ENCODE measurements at regions not wholly inside any gene's neighbourhood (a gene's known extent, or its start where the extent isn't known, plus 50 kb on each side); places are given as distances from the start of the nearest gene placed in this dataset.

GRCh38 chr12:23230899-23231298 lies 605.9 kb downstream of the ETNK1 start:
- H2AFZ ChIP-seq (ENCODE audit: low read length): no peak overlapping the region
- no peaks in the 10 kb centered on the region for H3K36me3 ChIP-seq (ENCODE audit: insufficient read depth, low read length)
- no peaks in the 10 kb centered on the region for H4K20me1 ChIP-seq (ENCODE audit: insufficient read depth, low read length, poor library complexity, severe bottlenecking)
- TF ChIP-seq EZH2phosphoT487 (IDR thresholded peaks at IDR 0.05; ENCODE audit: borderline replicate concordance): no peak
- no peak for TF ChIP-seq CTCF (conservative IDR thresholded peaks at IDR 0.05; ENCODE audit: low read length)
- no peaks in the 10 kb centered on the region for H3K79me2 ChIP-seq (ENCODE audit: insufficient read depth, low read length)
- no peaks in the 10 kb centered on the region for H3F3A ChIP-seq (ENCODE audit: low read depth)
- no peaks in the 10 kb centered on the region for H3K9me2 ChIP-seq (replicated peaks; ENCODE audit: low read depth, low read length)
- H3K4me3 ChIP-seq (ENCODE audit: low read length, poor library complexity, severe bottlenecking): no peak overlapping the region
- no peaks in the 10 kb centered on the region for H3K9me3 ChIP-seq (ENCODE audit: insufficient read depth, low read depth, low read length)
- H3K27me3 ChIP-seq (ENCODE audit: insufficient read depth, low read length, poor library complexity, severe bottlenecking): no peaks in the 10 kb centered on the region
- no peaks in the 10 kb centered on the region for H3K4me1 ChIP-seq (ENCODE audit: insufficient read depth, low read length, poor library complexity, severe bottlenecking)
- no peak overlapping the region for H3K4me2 ChIP-seq (ENCODE audit: low read depth, low read length, poor library complexity, severe bottlenecking)
- H3K9ac ChIP-seq (ENCODE audit: low read depth, low read length, poor library complexity, severe bottlenecking): no peak overlapping the region

GRCh38 chr12:23236066-23236780 lies 611.3 kb downstream of the ETNK1 start:
- Histone ChIP-seq H3K4me1 (ENCODE audit: insufficient read depth, low read length, poor library complexity, severe bottlenecking) (no peaks in the 10 kb centered on the region), H3K4me3 (ENCODE audit: low read length, poor library complexity, severe bottlenecking) (no peak overlapping the region), H3K9me2 (replicated peaks; ENCODE audit: low read depth, low read length) (no peaks in the 10 kb centered on the region), H3K4me2 (ENCODE audit: low read depth, low read length, poor library complexity, severe bottlenecking) (no peak overlapping the region), H3K36me3 (ENCODE audit: insufficient read depth, low read length) (no peaks in the 10 kb centered on the region), H3K27me3 (ENCODE audit: insufficient read depth, low read length, poor library complexity, severe bottlenecking) (no peaks in the 10 kb centered on the region), H3K79me2 (ENCODE audit: insufficient read depth, low read length) (no peaks in the 10 kb centered on the region), H3K9me3 (ENCODE audit: insufficient read depth, low read depth, low read length) (no peaks in the 10 kb centered on the region), H3F3A (ENCODE audit: low read depth) (no peaks in the 10 kb centered on the region), H2AFZ (ENCODE audit: low read length) (0 out of 2 replicates have a peak overlapping the region, but pooled peaks have one; percentile 3), H4K20me1 (ENCODE audit: insufficient read depth, low read length, poor library complexity, severe bottlenecking) (no peaks in the 10 kb centered on the region), H3K9ac (ENCODE audit: low read depth, low read length, poor library complexity, severe bottlenecking) (no peak overlapping the region)
- no peak for TF ChIP-seq CTCF (conservative IDR thresholded peaks at IDR 0.05; ENCODE audit: low read length)
- TF ChIP-seq EZH2phosphoT487 (IDR thresholded peaks at IDR 0.05; ENCODE audit: borderline replicate concordance): no peak

- no peaks in the 10 kb centered on the region for H3K9me2 ChIP-seq (replicated peaks; ENCODE audit: low read depth, low read length)
- no peak overlapping the region for H3K4me3 ChIP-seq (ENCODE audit: low read length, poor library complexity, severe bottlenecking)
- no peaks in the 10 kb centered on the region for H3F3A ChIP-seq (ENCODE audit: low read depth)
- no peaks in the 10 kb centered on the region for H3K4me1 ChIP-seq (ENCODE audit: insufficient read depth, low read length, poor library complexity, severe bottlenecking)
- H3K79me2 ChIP-seq (ENCODE audit: insufficient read depth, low read length): no peaks in the 10 kb centered on the region
- no peak overlapping the region for H2AFZ ChIP-seq (ENCODE audit: low read length)
- no peaks in the 10 kb centered on the region for H3K9me3 ChIP-seq (ENCODE audit: insufficient read depth, low read depth, low read length)
- H3K4me2 ChIP-seq (ENCODE audit: low read depth, low read length, poor library complexity, severe bottlenecking): no peak overlapping the region
- TF ChIP-seq CTCF (conservative IDR thresholded peaks at IDR 0.05; ENCODE audit: low read length): no peak
- TF ChIP-seq EZH2phosphoT487 (IDR thresholded peaks at IDR 0.05; ENCODE audit: borderline replicate concordance): no peak
- no peaks in the 10 kb centered on the region for H4K20me1 ChIP-seq (ENCODE audit: insufficient read depth, low read length, poor library complexity, severe bottlenecking)
- H3K27me3 ChIP-seq (ENCODE audit: insufficient read depth, low read length, poor library complexity, severe bottlenecking): no peaks in the 10 kb centered on the region
- no peaks in the 10 kb centered on the region for H3K36me3 ChIP-seq (ENCODE audit: insufficient read depth, low read length)
- no peak overlapping the region for H3K9ac ChIP-seq (ENCODE audit: low read depth, low read length, poor library complexity, severe bottlenecking)
Observed at GRCh38 chr12:23236811-23237210, 611.8 kb downstream of the ETNK1 start.

All from Loucy (cell line).